Glutamatergic neuron (in vitro differentiated cells): ENCODE measurements at regions not wholly inside any gene's neighbourhood (a gene's known extent, or its start where the extent isn't known, plus 50 kb on each side); places are given as distances from the start of the nearest gene placed in this dataset.
"Not testable (repeated sequence)": the region's sequence is repeated elsewhere in the genome, so short reads cannot be mapped to it uniquely, and the experiment has no call there.

Experiments used
- DNase-seq: peaks from one replicate; pipeline ENCODE4 v3.0.0; 2022
- H3K27ac Mint-ChIP-seq: one replicate; pipeline ENCODE4 v1.8.0; 2020; ENCODE audit warnings: mild to moderate bottlenecking, mixed read lengths, inconsistent platforms; ENCODE audit not compliant: unreplicated experiment
- H3K27me3 Mint-ChIP-seq: one replicate; pipeline ENCODE4 v1.8.0; 2020; ENCODE audit warnings: mild to moderate bottlenecking, moderate library complexity, mixed read lengths, inconsistent platforms; ENCODE audit not compliant: unreplicated experiment
- H3K36me3 Mint-ChIP-seq: one replicate; pipeline ENCODE4 v1.8.0; 2020; ENCODE audit warnings: mild to moderate bottlenecking, mixed read lengths, inconsistent platforms; ENCODE audit not compliant: unreplicated experiment
- H3K4me1 Mint-ChIP-seq: one replicate; pipeline ENCODE4 v1.8.0; 2020; ENCODE audit warnings: mild to moderate bottlenecking, low read depth, mixed read lengths, inconsistent platforms; ENCODE audit not compliant: unreplicated experiment
- H3K4me3 Mint-ChIP-seq: one replicate; pipeline ENCODE4 v1.8.0; 2020; ENCODE audit warnings: mild to moderate bottlenecking, mixed read lengths, inconsistent platforms; ENCODE audit not compliant: unreplicated experiment
- H3K9me3 Mint-ChIP-seq: one replicate; pipeline ENCODE4 v1.8.0; 2020; ENCODE audit warnings: mild to moderate bottlenecking, moderate library complexity, mixed read lengths, inconsistent platforms; ENCODE audit not compliant: unreplicated experiment
- CTCF ChIP-seq: fragments of 200-600 bp; sonication (generic); IDR thresholded peaks from one replicate; pipeline ENCODE4 v1.5.0; 2021; ENCODE audit not compliant: partially characterized antibody, unreplicated experiment

- Mint-ChIP-seq H3K36me3 (no peaks in the 10 kb centered on the region), H3K9me3 (no peaks in the 10 kb centered on the region), H3K27ac (no peak overlapping the region)
Observed at GRCh38 chr3:177852001-177852807, 654.9 kb upstream of the TBL1XR1 start.

GRCh38 chr3:177855021-177855420 is 657.7 kb upstream of the TBL1XR1 start:
- H3K4me1 Mint-ChIP-seq: no peaks in the 10 kb centered on the region
- H3K9me3 Mint-ChIP-seq: peaks cover 4% of the 10 kb centered on the region
- TF ChIP-seq CTCF: no peak
- peaks cover 11% of the 10 kb centered on the region for H3K36me3 Mint-ChIP-seq
- H3K27ac Mint-ChIP-seq: no peak overlapping the region
- H3K4me3 Mint-ChIP-seq: no peak overlapping the region
- H3K27me3 Mint-ChIP-seq: no peaks in the 10 kb centered on the region
- no peak for DNase-seq

More at GRCh38 chr3:177852001-177852807, 654.9 kb upstream of the TBL1XR1 start:
- peaks cover 2% of the 10 kb centered on the region for H3K27me3 Mint-ChIP-seq
- H3K4me3 Mint-ChIP-seq: no peak overlapping the region
- H3K4me1 Mint-ChIP-seq: no peaks in the 10 kb centered on the region
- TF ChIP-seq CTCF: no peak
- DNase-seq: no peak

DNA sequence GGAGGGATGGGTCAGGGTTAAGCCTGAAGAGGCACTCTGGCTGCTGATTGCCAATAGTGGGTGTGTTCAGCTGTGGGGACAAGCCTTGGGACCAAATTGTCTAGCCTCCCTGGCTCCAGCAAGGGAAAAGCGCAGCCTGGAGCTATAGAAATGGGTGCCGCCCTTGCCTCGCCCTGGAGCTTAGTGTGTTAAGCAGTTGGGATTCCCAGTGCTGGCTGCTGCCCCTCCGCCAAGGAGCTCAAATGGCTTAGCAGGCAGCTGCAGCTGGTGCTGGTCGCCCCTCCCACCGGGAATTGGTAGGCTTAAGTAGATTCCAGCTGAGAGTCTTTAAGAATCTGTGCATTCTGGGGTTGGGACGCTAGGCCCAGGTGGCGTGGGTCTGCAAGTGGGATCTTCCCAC is 662.9 kb upstream of the TBL1XR1 start:
- no peaks in the 10 kb centered on the region for H3K4me1 Mint-ChIP-seq
- H3K27ac Mint-ChIP-seq: no peak overlapping the region
- H3K36me3 Mint-ChIP-seq: peaks cover 25% of the 10 kb centered on the region
- no peak for TF ChIP-seq CTCF
- H3K27me3 Mint-ChIP-seq: no peaks in the 10 kb centered on the region
- H3K9me3 Mint-ChIP-seq: peaks cover 8% of the 10 kb centered on the region
- H3K4me3 Mint-ChIP-seq: no peak overlapping the region
- DNase-seq: no peak

- no peak overlapping the region for H3K27ac Mint-ChIP-seq
- TF ChIP-seq CTCF: no peak
- no peaks in the 10 kb centered on the region for H3K27me3 Mint-ChIP-seq
- no peaks in the 10 kb centered on the region for H3K4me1 Mint-ChIP-seq
- H3K36me3 Mint-ChIP-seq: peaks cover 31% of the 10 kb centered on the region
- DNase-seq: no peak
- peaks cover 9% of the 10 kb centered on the region for H3K9me3 Mint-ChIP-seq
- H3K4me3 Mint-ChIP-seq: no peak overlapping the region
Observed at GRCh38 chr3:177862962-177863491, 665.7 kb upstream of the TBL1XR1 start.

DNA sequence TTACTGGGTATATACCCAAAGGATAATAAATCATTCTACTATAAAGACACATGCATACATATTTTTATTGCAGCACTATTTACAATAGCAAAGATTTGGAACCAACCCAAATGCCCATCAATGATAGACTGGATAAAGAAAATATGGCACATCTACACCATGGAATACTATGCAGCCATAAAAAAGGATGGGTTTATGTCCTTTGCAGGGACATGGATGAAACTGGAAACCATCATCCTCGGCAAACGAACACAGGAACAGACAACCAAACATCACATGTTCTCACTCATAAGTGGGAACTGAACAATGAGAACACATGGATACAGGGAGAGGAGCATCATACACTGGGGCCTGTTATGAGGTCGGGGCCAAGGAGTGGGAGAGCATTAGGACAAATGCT is 665.0 kb upstream of the KCNMB2 start:
- DNase-seq, H3K9me3 Mint-ChIP-seq, H3K4me1 Mint-ChIP-seq, H3K27me3 Mint-ChIP-seq, H3K4me3 Mint-ChIP-seq, H3K27ac Mint-ChIP-seq: not testable (repeated sequence)
- H3K36me3 Mint-ChIP-seq: peaks cover 21% of the 10 kb centered on the region
